ENCODE measurements at regions not wholly inside any gene's neighbourhood (a gene's known extent, or its start where the extent isn't known, plus 50 kb on each side); places are given as distances from the start of the nearest gene placed in this dataset.

- TF ChIP-seq CTCF (IDR thresholded peaks at IDR 0.05) (no peak), EZH2 (IDR thresholded peaks at IDR 0.05; ENCODE audit: borderline replicate concordance, insufficient read depth, low read depth, low read length, poor library complexity, severe bottlenecking) (no peak)
Measured at GRCh38 chr22:48616656-48617055, 1211.0 kb downstream of the BRD1 start.
